NCI-H1694 (cell line): ENCODE measurements at regions not wholly inside any gene's neighbourhood (a gene's known extent, or its start where the extent isn't known, plus 50 kb on each side); places are given as distances from the start of the nearest gene placed in this dataset.

Experiments used
- DNase-seq: peaks from one replicate; lab custom pipeline; 2025; lab: John Stamatoyannopoulos, UW

- DNase-seq, result no peak
These were observed 49.7 kb upstream of the BHLHE23 start for GRCh38 chr20:63056236-63057170.
